ENCODE measurements at regions not wholly inside any gene's neighbourhood (a gene's known extent, or its start where the extent isn't known, plus 50 kb on each side); places are given as distances from the start of the nearest gene placed in this dataset.

GRCh38 chr7:52712938-52713337 lies 322.5 kb upstream of the POM121L12 start (continued):
- TF ChIP-seq ZNF280C (tag by site-specific recombination; IDR thresholded peaks at IDR 0.05) (no peak), PRDM6 (tag by site-specific recombination; IDR thresholded peaks at IDR 0.05) (no peak), IKZF3 (tag by site-specific recombination; IDR thresholded peaks at IDR 0.05) (no peak), ZNF777 (tag by site-specific recombination; IDR thresholded peaks at IDR 0.05; ENCODE audit: borderline replicate concordance) (no peak), ZBTB11 (tag by site-specific recombination; conservative IDR thresholded peaks at IDR 0.05; ENCODE audit: low read depth) (no peak), ZNF394 (tag by site-specific recombination; IDR thresholded peaks at IDR 0.05; ENCODE audit: borderline replicate concordance) (no peak), TCF7L2 (IDR thresholded peaks at IDR 0.05; ENCODE audit: borderline replicate concordance, low read depth, low read length) (no peak), ZNF776 (tag by site-specific recombination; IDR thresholded peaks at IDR 0.05; ENCODE audit: borderline replicate concordance) (no peak)

GRCh38 chr7:52711951-52712350 lies 323.5 kb upstream of the POM121L12 start:
- H3K9me3 ChIP-seq (ENCODE audit: control insufficient read depth, insufficient read depth, low read depth, low read length): no peaks in the 10 kb centered on the region
- H3K4me1 ChIP-seq (ENCODE audit: control insufficient read depth, insufficient read depth, low read length): no peaks in the 10 kb centered on the region
- H3K27ac ChIP-seq (ENCODE audit: extremely low read depth, low read depth, low read length): no peak overlapping the region
- H3K36me3 ChIP-seq (ENCODE audit: control insufficient read depth in 2 of 2, insufficient read depth in 1 of 2, low read length in 2 of 2): no peaks in the 10 kb centered on the region
- TF ChIP-seq ZNF660 (tag by site-specific recombination; IDR thresholded peaks at IDR 0.05) (no peak), FEZF1 (tag by site-specific recombination; IDR thresholded peaks at IDR 0.05) (no peak), ZFP41 (tag by site-specific recombination; IDR thresholded peaks at IDR 0.05; ENCODE audit: borderline replicate concordance) (no peak), BCL11A (tag by site-specific recombination; IDR thresholded peaks at IDR 0.05; ENCODE audit: low read depth) (no peak), KLF7 (tag by site-specific recombination; IDR thresholded peaks at IDR 0.05; ENCODE audit: borderline replicate concordance) (no peak), TRIM28 (IDR thresholded peaks at IDR 0.05; ENCODE audit: borderline replicate concordance, low read length) (no peak), ZBTB49 (tag by site-specific recombination; IDR thresholded peaks at IDR 0.05; ENCODE audit: low read depth) (no peak), ZBTB8A (tag by site-specific recombination; IDR thresholded peaks at IDR 0.05) (no peak), ZSCAN30 (tag by site-specific recombination; IDR thresholded peaks at IDR 0.05) (no peak), ZBTB6 (tag by site-specific recombination; IDR thresholded peaks at IDR 0.05) (no peak), ZNF132 (tag by site-specific recombination; IDR thresholded peaks at IDR 0.05; ENCODE audit: borderline replicate concordance) (no peak), ZNF239 (tag by site-specific recombination; IDR thresholded peaks at IDR 0.05) (no peak), ZNF837 (tag by site-specific recombination; IDR thresholded peaks at IDR 0.05) (no peak), MYNN (tag by site-specific recombination; IDR thresholded peaks at IDR 0.05; ENCODE audit: borderline replicate concordance) (no peak), ZNF560 (tag by site-specific recombination; IDR thresholded peaks at IDR 0.05; ENCODE audit: borderline replicate concordance) (no peak), ZNF626 (tag by site-specific recombination; IDR thresholded peaks at IDR 0.05) (no peak), KLF1 (tag by site-specific recombination; IDR thresholded peaks at IDR 0.05) (no peak)
- POLR2A ChIA-PET: no interaction called here
- CTCF ChIA-PET: no interaction called here
- no peak overlapping the region for H3K4me3 ChIP-seq (ENCODE audit: low read depth, low read length)

Measured in HEK293 (cell line).